HG02938 (cell line): ENCODE measurements at regions not wholly inside any gene's neighbourhood (a gene's known extent, or its start where the extent isn't known, plus 50 kb on each side); places are given as distances from the start of the nearest gene placed in this dataset.

Experiments used
- ATAC-seq: cut with Tn5 transposase; IDR thresholded peaks from one replicate; pipeline ENCODE4 v1.9.1; 2021; ENCODE audit warnings: mild to moderate bottlenecking, moderate library complexity; ENCODE audit not compliant: unreplicated experiment

DNA sequence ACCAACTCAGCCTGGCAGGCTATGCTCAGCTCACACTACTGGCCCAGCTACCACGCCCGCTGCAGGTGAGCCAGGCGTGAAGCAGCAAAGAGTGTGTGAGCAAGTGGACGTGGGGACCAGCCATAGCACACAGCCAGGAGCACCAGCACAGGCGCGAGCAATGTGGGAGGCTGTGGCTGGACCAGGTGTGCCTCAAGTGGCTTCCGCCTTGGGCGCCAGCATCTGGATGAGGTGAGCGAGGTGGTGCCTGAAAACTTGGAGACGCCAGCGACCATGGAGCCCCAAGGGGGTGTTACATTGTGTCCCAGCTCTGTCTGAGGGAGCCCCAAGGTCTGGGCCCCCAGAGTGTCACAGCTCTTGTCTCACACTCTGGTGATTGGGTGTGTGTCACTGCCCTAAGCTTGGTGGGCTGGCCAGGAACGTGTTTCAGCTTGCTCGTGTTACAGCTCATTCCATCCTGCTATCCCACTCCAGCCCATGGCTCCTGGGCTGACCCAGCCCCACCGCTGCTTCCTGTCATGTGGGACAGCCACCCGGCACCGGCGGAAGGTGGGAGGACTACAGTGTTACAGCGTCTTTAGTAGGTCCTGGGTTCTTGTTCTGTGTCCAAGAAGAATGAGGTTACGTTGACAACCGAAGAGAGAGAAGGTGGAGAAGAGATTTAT is 508.0 kb upstream of the MMS22L start:
- no peak for ATAC-seq

DNA sequence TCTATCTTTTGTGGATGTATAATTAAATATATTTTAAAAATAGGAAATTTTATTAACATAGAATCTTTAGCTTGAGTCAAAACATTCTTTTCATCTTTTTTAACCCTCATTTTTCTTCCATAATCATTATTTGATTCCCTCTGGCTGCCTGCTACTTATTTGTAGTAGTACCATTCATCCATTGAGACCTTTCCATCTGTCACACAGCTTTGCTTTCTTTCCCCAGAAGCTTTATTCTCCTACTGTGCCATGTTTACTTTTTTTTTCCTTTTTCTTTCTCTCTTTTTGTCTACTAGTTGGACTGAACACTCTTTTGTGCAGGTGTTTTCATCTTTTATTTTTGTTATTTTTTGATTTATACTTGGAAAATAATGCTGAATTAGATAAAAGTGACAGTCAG is 522.6 kb upstream of the MMS22L start:
- ATAC-seq: no peak

DNA sequence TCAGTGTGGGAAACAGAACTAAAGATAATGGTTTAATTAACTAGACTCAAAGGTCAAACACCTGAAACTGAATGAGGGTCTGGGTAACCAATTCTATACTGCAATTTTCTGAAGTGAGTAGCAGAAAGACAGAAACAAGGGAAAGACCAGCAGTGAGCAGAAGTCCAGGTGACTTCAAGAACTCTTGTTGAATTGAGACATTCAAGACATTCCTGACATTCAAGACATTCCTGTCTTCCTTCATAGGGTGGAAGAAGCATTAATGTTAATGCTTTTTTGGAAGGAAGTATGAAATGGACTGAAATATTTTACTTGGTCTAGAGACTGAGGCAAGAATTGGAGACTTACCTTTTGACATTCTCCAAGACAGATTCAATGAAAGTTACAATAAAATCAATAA is 529.9 kb upstream of the MMS22L start:
- no peak for ATAC-seq

DNA sequence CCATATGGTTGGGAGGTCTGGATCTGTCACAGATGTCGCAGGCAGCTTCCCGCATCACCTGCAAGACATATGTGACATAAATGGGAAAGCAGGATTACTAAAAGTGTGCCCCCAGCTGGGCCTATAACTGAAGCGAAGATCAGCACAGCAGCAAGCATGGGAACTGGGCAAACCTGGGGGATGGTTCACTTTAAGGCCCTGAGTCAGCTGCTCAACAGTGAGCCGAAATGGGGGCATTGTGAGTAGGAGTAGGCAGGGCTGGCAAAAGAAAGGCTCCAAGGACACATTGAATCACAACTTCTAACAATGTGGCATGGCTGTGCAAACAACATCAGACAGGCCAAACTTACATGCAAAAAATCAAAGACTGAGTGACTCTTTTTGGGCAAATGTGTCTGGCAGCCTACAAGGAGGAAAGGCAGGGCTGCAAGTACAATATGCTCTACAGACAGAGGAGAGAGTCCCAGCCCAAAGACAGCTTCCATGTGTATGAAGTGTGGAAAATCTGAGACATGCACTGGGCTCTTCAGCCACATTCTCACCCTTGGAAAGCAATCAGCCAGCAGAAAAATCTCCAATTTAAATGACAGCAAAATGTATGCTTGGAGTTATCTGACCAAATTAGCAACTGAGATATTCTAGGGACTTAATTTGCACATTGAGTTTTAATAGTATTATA is 531.0 kb upstream of the MMS22L start:
- ATAC-seq: no peak

DNA sequence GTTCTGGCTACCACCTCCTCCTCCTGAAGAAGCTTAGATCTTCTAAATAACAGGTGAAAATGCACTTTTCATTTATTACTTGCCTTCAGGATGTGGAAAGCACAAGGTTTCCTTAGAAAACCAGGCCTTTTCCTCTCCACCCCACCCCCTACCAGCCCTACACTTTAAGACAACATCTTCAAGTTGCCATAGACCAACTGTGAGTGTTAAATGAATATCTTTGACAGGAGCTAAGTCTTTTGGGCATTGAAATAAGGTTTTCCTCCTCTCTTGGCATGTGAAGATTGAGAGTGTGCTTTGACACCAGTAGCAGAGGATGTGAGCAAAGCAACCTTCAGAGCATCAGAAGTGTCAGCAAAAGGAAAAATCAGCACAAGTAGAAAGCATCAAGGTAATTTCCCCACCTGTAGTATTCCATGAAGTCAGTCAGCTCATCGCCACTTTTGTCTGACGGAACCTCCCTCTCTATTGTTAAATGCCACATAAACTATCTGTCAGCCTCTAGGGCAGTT is 532.3 kb upstream of the MMS22L start:
- no peak for ATAC-seq

DNA sequence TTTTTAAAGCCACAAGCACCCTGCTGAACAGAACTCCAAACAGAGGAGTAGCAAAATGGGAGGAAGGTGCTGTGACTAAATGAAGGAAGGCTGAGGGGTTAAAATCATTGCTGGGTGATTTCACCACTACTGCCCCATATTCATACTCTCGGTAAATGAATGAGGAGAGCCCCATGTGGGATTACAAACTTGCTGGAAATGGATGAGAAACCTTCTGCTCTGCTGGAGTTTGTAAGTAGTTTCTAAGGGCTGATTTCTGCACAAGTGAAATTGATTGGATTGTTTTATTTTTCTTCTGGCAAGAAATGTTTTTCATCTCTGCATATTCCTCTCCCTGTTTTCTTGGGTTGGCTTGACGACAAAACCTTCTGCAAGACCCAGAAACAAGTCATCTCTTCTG is 533.5 kb upstream of the MMS22L start:
- no peak for ATAC-seq

DNA sequence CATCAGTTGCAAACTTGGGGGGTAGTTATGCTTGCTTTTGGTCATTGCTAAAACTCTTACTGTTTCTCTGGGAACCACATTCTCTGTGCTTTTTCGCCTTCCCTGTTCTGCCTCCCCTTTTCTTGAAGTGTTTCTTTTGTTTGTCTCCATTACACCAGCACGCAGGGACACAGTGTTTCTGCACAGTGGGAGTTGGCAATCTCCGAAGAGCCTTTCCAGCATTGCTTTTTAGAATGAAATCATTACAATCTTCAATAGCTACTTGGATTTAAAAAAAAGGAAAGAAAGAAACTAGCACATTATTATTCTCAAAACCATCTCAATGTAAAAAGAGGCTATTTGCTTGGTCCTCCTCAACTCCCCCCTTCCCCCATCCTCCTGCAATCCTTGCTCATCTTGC is 536.7 kb upstream of the MMS22L start:
- ATAC-seq: no peak

DNA sequence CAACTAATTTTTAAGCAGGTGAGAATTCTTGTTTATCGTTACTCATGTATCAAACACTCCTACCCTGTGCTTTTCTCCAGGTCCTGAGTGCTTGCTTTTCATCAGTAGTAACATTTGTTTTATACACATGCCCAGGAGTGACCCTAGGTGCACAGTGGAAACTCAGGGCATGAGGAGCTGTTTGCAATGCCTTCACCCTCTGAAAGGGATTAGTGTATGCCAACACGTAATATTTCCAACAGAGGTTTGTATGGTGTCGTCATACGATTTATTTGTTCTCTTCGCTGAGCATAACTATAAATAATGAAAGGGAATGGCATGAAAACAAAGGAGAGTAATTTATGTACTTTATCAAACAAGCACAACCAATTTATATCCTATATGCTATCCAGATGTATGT is 537.4 kb upstream of the MMS22L start:
- no peak for ATAC-seq

DNA sequence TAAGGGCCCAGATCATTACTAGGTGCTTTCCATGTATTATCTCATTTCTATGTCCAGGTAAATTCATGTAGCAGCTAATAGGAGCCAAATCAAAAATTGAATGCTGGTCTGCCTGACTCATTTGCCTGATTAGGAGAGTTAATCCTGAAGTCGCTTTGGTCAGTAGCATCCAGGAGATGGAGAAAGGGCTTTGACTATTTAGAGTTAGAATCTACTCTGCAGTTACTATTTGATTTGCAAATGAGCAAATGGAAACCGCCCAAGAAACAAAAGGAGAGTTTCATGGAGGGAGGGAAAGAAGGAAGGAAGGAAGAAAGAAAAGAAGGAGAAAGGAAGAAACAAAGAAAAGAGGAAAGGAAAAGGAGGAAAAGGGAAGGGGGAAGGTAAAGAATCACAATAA is 539.6 kb upstream of the MMS22L start:
- ATAC-seq: no peak

DNA sequence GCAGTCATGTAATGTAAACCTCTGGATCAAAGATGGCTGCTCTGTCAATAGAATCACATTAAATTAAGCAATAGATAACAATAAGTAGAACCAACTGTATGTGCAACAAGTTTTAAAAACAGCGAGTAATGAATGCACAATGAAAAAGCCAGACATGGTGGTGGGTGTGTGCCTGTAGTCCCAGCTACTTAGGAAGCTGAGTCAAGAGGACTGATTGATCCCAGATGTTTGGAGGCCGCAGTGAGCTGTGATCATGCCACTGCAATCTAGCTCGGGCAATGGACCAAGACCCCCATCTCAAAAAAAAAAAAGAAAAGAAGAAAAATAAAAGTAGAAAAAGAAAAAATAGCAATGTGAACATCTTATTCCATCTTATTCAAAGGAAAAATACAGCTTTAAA is 558.7 kb upstream of the MMS22L start:
- ATAC-seq: no peak

DNA sequence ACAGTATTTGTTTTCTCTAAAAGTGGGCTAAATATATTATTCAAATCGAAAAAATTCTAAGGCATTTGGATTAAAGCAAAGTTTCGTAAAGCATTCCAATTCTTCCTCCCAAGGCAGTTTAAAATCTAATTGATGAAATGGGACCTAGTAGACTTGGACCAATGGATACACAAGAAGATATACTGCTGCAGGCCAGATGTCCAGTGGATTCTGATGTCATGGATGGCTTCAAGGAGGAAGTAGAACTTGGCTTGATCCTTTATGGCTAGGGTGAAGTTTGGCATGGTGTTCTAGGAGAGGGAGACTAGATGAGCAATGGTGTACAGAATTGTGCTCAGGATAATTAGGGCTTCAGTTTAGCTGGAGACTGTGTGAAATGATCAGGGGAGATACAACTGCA is 559.5 kb upstream of the MMS22L start:
- ATAC-seq: no peak

DNA sequence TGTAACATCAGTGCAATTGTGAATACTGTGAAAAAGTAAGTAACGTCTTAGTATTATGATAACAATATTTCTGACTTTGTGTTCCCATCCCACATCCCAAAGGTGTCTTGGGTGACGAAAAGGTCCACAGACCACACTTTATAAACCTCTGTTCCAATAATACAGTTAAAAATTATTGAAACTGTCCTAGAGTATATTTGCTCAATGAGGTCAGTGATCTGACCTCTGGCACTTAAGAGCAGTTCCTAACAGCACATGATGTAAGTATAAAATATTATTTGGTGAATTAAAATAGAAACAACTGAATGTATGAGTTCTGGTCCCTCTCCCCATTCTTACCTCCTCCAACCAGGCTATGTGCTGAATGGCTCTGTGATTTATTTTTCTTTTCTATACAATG is 566.4 kb upstream of the MMS22L start:
- no peak for ATAC-seq

DNA sequence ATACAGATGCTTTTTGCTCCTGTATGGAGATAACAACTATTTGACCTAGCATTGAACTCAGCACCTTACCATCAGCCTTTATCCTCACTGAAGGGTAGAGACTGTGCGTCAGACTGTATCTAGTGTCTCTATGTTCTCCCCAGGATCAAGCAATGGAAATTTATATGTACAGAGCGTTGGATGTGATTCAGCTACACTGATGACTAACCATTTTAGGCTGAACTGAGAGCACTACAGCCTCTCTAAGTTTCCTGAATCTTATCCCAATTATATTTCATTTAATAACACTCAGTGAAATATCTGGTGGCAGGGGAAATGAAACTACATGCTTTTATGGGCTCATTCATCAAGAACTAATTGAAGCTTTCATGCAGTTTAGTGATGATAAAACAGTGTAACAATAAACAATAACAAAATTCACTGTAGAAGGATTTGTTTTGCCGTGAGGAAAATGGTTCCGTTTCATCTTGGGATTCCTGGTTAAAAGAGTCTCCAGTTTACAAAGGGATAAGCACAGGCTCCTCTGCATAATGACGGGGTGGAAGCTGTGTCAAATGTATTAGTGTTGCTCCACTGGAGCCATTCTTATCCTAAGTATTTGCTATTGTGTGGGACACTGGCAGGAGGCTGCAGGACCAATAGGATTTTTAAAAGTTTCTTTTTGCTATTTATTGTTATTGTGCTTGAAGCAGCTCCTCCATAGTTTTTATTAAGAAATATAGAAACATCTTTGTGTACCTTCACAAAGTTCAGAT is 567.6 kb upstream of the MMS22L start:
- no peak for ATAC-seq

DNA sequence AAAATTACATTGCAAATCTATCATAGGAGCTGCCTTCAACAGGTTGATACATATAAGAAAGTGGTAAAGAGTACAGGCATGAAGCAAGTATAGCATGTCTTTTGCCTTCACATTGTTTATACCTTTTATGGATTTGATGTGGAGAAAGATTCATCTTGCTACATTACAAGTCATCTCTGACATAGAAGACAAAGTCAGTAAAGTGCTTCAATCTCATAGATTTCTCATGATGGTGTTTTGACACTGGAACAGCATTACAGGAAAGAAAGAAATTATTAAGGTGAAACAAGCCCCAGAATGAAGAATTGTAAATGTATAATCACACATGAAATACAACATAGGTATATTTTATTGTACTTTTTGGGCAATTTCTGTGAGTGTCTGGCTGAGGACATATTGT is 580.7 kb upstream of the MMS22L start:
- no peak for ATAC-seq

DNA sequence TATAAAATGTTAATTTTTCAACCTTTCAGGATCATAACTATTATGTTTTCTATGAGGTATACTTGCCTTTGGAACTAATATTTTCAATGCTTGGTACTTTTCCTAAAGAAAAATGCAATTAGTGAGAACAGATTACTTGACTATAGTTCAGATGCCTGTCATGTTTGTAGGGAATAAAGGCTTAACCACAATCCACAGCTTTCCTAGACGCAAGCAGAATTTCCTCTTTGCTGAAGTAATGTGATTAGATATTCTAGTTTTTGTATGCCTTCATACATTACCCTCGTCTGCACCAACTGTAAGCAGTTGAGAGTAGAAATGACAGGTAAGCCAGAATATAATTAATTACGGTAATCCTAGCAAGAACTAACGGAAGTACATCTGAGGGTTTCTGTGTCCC is 581.4 kb upstream of the MMS22L start:
- no peak for ATAC-seq

DNA sequence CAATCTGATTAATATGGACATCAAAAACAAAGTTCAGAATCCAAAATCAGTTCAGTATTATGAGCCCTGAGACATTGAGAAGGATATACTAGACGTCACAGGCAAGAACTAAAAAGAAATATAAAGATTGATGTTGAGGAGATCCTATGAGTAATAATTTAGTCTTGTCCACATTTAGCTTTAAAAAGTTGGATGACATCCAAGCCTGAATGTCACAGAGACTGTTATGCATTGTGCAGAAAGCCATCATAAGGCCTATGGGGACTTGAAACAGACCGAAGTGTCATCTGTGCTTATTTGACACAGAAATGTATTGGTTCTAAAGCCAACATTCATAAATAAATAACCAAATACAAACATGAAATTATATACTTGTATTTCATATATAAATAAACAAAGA is 581.8 kb upstream of the MMS22L start:
- no peak for ATAC-seq

DNA sequence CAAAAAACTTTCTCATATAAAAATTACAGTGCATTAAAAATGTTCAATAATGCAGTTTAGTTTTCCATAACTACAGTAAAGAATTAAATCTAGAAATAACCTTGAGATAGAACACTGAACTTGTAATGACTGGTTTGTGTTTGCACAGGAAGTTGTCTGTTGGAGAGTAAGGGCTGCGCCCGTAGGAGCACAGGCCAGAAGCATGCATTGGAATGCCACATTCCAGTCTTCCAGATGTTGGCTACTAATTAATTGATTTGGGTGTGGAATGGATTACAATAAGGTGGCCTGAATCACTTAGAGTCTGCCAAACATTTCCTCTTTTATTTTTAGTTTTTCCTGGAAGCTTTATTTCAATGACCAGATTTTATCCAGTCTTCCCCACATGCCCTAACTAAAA is 582.6 kb upstream of the MMS22L start:
- no peak for ATAC-seq

DNA sequence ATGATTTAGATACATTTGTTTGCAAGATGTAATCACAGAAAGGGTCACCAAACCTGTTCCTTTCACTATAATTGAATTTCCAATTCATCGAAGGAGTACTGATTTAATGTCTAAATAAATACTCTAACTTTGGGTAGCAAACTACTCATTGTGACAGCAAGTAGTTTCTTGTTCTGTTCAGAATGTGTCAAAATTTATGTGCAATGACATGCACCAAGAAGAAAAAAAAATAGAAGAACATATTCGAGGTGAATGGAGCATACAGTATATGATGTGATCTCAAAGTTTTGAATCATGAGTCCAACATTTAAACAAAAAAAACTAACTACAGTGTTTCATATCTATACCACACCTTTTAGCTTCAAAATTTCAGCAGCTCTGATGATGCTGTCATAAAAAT is 583.6 kb upstream of the MMS22L start:
- no peak for ATAC-seq

DNA sequence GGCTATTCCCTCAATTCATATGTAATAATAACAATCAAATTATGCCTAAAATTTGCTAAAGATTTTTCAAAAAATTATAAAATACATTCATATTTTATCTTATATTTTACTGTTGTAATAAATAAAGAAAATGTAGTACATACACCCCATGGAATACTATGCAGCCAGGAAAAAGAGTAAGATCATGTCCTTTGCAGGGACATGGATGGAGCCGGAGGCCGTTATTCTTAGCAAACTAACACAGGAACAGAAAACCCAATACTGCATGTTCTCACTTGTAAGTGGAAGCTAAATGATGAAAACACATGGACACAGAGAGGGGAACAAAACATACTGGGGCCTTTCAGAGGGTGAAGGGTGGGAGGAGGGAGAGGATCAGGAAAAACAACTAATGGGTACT is 584.2 kb upstream of the MMS22L start:
- ATAC-seq: no peak

DNA sequence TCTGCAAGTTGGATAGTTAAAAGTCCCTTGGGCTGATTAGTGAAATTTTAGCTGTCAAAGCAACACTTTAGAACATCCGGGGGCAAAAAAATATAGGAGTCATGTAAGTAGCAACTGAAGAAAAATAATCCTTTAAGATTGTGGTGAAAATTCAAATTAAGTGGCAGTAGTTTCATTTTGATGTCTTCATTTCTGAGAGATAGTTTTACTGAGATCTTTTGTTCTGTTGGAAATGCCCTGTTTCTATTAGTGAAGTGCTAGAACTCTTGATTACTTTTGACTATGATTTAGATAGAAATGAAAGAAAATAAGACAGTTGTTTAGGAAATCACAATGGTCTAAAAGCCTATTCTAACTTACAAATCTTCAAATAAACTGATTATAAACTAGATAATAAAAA is 587.3 kb upstream of the MMS22L start:
- ATAC-seq: no peak

DNA sequence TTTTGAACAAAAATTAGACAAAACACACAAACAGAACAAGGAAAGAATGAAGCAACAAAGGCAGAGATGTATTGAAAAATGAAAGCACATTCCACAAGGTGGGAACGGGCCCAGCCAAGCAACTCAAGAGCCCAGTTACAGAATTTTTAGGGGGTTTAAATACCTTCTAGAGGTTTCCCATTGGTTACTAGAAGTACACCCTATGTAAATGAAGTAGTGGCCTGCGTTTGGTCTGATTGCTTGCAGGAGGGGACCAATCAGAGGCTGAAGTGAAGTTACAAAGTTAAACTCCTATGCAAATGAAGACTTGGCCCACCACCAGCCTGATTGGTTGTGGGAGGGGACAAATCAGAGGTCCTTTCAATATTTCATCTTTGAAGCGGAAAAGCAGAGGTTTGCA is 593.7 kb upstream of the MMS22L start:
- no peak for ATAC-seq

DNA sequence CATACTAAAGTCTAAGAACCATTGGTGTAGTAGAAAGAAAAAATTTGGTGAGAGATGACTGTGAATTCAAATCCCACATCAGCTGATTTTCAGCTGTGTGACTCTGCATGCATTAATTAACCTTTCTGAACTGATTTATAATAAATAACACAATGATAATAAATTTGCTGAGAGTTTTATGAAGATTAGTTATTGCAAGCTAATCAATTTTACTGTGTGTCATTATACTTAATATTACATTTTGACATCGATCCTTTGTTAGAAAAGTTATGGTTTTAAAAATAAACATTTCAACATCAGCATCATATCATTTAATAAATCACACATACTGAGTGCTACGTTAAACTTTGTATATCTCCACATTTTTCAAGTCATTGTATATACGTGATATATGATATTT is 599.7 kb upstream of the MMS22L start:
- no peak for ATAC-seq
